NCI-H748 (cell line): ENCODE measurements at regions not wholly inside any gene's neighbourhood (a gene's known extent, or its start where the extent isn't known, plus 50 kb on each side); places are given as distances from the start of the nearest gene placed in this dataset.

Experiments
- DNase-seq: peaks from one replicate; lab custom pipeline; 2025; ENCODE audit not compliant: unreplicated experiment; lab: John Stamatoyannopoulos, UW

GRCh38 chr20:53838311-53838868, 232.0 kb downstream of the BCAS1 start:
- DNase-seq, result no peak

- DNase-seq, result no peak
These were observed 233.1 kb downstream of the BCAS1 start for GRCh38 chr20:53837126-53837826.

GRCh38 chr20:53834749-53835148, 235.6 kb downstream of the BCAS1 start:
- DNase-seq, result no peak

GRCh38 chr20:53834062-53834442, 236.3 kb downstream of the BCAS1 start:
- no peak for DNase-seq

- DNase-seq, result no peak
These were observed 236.9 kb downstream of the BCAS1 start for GRCh38 chr20:53833333-53834061.

- DNase-seq, result no peak
These were observed 237.9 kb downstream of the BCAS1 start for GRCh38 chr20:53832499-53832898.

GRCh38 chr20:53831812-53832211, 238.2 kb upstream of the ZNF217 start:
- DNase-seq, result no peak

GRCh38 chr20:53831228-53831627, 237.6 kb upstream of the ZNF217 start:
- DNase-seq, result no peak

- no peak for DNase-seq
These were observed 236.3 kb upstream of the ZNF217 start for GRCh38 chr20:53829724-53830521.

GRCh38 chr20:53829255-53829723, 235.7 kb upstream of the ZNF217 start:
- DNase-seq, result no peak

- no peak for DNase-seq
These were observed 235.1 kb upstream of the ZNF217 start for GRCh38 chr20:53828682-53829254.

- no peak for DNase-seq
These were observed 234.5 kb upstream of the ZNF217 start for GRCh38 chr20:53828088-53828681.

- DNase-seq, result no peak
These were observed 233.9 kb upstream of the ZNF217 start for GRCh38 chr20:53827292-53828087.

GRCh38 chr20:53826597-53827291, 233.1 kb upstream of the ZNF217 start:
- no peak for DNase-seq

GRCh38 chr20:53826090-53826489, 232.5 kb upstream of the ZNF217 start:
- no peak for DNase-seq

- DNase-seq, result no peak
These were observed 231.6 kb upstream of the ZNF217 start for GRCh38 chr20:53825282-53825681.

GRCh38 chr20:53824779-53825178, 231.1 kb upstream of the ZNF217 start:
- no peak for DNase-seq

- DNase-seq, result no peak
These were observed 229.6 kb upstream of the ZNF217 start for GRCh38 chr20:53823121-53823764.

GRCh38 chr20:53822534-53822933, 228.9 kb upstream of the ZNF217 start:
- DNase-seq, result no peak
